ENCODE measurements at regions not wholly inside any gene's neighbourhood (a gene's known extent, or its start where the extent isn't known, plus 50 kb on each side); places are given as distances from the start of the nearest gene placed in this dataset.

DNA sequence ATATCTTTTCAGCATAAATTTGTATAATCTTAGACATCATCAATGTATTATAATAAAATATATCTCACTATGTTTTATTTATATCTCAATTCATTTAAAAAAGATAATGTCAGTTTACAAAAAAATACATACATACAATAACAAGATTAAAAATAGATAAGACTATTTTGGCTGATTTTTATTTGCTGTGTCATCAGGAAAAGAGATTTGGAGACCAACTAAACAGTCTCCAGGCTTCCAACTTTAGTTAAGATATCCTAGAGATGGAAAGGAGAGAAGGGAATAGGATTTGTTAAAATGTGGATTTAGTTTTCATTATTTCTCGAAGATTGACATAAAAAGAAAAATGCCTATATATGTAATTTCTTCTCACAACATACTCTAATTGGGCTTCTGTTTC, 433.8 kb upstream of the TOM1L1 start:
- TF ChIP-seq, protein P1, sequence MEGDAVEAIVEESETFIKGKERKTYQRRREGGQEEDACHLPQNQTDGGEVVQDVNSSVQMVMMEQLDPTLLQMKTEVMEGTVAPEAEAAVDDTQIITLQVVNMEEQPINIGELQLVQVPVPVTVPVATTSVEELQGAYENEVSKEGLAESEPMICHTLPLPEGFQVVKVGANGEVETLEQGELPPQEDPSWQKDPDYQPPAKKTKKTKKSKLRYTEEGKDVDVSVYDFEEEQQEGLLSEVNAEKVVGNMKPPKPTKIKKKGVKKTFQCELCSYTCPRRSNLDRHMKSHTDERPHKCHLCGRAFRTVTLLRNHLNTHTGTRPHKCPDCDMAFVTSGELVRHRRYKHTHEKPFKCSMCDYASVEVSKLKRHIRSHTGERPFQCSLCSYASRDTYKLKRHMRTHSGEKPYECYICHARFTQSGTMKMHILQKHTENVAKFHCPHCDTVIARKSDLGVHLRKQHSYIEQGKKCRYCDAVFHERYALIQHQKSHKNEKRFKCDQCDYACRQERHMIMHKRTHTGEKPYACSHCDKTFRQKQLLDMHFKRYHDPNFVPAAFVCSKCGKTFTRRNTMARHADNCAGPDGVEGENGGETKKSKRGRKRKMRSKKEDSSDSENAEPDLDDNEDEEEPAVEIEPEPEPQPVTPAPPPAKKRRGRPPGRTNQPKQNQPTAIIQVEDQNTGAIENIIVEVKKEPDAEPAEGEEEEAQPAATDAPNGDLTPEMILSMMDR (IDR thresholded peaks at IDR 0.05) = no peak
- TF ChIP-seq POLR2A (IDR thresholded peaks at IDR 0.05) = no peak
- DNase-seq (ENCODE audit: low spot score in 2 of 2) = no peak
- 74 to 86% methylated on average over 1 of the region's 1 CpG for WGBS, 2 donors
- no peak overlapping the region for H3K4me3 ChIP-seq (ENCODE audit: low read depth, poor library complexity, severe bottlenecking)
- intact Hi-C loops (cut with DNase I; ENCODE audit: low total_unique reads) = no loop called here

DNA sequence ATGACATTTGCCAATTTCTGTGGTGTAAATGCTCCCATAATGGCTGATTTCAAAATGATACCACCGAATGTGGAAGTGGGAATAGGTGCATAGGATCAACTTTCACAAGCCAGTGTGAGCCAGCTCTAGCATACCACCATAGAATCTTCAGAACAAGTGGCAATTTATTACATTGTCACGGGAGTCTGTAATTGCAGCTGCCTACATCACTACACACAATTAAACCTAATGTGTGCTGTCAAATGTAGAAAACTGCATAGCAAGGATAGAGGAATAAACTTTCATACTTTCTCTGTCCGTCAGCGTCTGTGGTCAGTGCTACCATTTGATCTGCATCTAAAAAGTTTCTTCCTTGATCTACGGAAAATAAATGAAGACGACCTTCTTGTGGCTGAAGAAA, 417.8 kb upstream of the TOM1L1 start:
- intact Hi-C loops (cut with DNase I; ENCODE audit: low total_unique reads) = no loop called here

DNA sequence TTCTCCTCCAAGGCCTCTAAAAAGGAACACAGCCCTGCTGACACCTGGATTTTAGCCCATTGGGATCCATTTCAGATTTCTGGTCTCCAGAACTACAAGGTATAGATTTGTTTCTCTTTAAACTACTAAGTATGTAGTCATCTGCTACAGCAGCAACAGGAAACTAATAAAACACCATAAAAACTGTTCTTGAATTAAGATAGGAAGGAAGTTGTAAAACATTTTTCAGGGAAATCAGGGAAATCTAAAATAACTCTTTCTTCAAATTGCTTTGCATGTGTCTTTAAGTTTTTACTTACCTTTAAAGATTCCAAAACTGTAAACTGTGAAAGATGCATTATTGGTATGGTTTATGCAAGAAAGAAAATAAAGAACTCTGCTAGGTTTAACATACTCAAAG, 407.0 kb upstream of the TOM1L1 start:
- intact Hi-C loops (cut with DNase I; ENCODE audit: low total_unique reads) = no loop called here
- no peak for DNase-seq (ENCODE audit: low spot score in 2 of 2)
- TF ChIP-seq, protein P1 (IDR thresholded peaks at IDR 0.05) = no peak
- no peak for TF ChIP-seq POLR2A (IDR thresholded peaks at IDR 0.05)
- no peak overlapping the region for H3K4me3 ChIP-seq (ENCODE audit: low read depth, poor library complexity, severe bottlenecking)

More for the DNA sequence above, 417.8 kb upstream of the TOM1L1 start:
- DNase-seq (ENCODE audit: low spot score in 2 of 2) = no peak
- TF ChIP-seq, protein P1 (IDR thresholded peaks at IDR 0.05) = no peak
- TF ChIP-seq POLR2A (IDR thresholded peaks at IDR 0.05) = no peak
- WGBS, 2 donors = 82 to 83% methylated on average over 6 of the region's 6 CpGs
- H3K4me3 ChIP-seq (ENCODE audit: low read depth, poor library complexity, severe bottlenecking) = no peak overlapping the region

DNA sequence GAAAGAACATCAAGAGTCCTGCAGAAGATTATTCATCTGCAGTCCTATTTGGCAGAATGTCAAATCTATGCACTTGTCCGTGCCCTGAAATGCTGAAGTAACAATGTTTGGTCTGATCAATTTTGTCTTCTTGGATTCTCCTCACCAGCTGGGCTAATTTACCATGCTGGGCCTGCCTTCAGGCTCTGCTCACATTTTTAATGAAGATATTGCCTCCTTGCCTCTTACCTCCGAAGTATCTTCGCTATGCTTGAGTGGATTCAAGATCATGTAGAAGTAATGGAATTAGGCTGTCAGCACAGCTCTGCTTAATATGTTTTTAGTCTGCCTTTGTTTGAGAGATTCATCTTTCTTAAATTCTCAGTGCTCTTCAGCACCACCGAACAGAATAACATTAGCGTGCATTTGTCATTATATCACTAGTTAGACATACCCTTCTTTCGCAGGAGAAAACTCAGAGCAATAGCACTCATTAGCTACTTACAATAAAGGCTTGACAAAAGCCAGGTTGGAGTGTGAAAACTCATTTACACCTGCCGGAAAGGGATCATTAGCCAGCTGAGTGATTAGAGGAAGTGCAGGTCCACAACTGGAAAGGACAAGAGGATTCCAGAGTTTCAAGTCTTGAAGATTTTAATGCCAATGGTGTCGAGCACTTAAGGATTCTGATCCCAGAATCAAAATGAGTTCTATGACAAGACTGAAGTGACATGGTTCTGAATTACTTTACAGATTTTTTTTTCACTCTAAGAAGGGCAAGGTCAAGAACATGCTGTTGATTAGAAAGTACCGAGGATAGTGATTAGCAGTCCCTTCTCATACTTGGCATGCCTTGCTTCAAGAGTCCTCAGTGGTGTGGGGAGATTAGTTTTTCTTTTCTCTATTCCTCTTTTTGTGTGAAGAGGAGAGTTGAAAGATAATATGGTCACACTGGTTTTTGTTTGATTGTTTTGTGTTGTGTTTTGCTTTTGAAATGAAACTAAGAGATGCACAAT, 405.6 kb upstream of the TOM1L1 start:
- TF ChIP-seq POLR2A (IDR thresholded peaks at IDR 0.05) = no peak
- TF ChIP-seq, protein P1 (IDR thresholded peaks at IDR 0.05) = no peak
- intact Hi-C loops (cut with DNase I; ENCODE audit: low total_unique reads) = no loop called here
- DNase-seq (ENCODE audit: low spot score in 2 of 2) = no peak
- no peak overlapping the region for H3K4me3 ChIP-seq (ENCODE audit: low read depth, poor library complexity, severe bottlenecking)
- WGBS, 2 donors = 77 to 79% methylated on average over 9 of the region's 9 CpGs

DNA sequence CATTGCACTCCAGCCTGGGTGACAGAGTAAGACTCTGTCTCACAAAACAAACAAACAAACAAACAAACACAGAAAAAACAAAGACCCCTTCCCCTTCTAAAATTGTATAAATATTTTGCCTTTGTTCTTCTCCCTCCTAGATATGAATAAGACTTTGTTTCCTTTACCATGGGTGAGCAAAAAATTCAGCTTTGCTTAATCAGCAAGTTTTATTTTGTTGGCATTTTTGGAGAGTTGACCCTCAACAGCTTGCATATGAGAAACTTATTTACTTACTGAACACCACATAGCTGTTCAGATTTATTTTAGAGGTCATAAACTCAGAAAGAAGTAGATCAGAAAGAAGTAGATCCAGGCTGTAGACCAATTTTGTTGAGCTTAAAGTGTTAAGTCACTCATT, 395.2 kb upstream of the TOM1L1 start:
- no peak overlapping the region for H3K4me3 ChIP-seq (ENCODE audit: low read depth, poor library complexity, severe bottlenecking)
- intact Hi-C loops (cut with DNase I; ENCODE audit: low total_unique reads) = no loop called here
- no peak for TF ChIP-seq POLR2A (IDR thresholded peaks at IDR 0.05)
- TF ChIP-seq, protein P1 (IDR thresholded peaks at IDR 0.05) = no peak
- no peak for DNase-seq (ENCODE audit: low spot score in 2 of 2)

Measured in lower leg skin (tissue), 4 donors.